ENCODE measurements at regions not wholly inside any gene's neighbourhood (a gene's known extent, or its start where the extent isn't known, plus 50 kb on each side); places are given as distances from the start of the nearest gene placed in this dataset.
"Not testable (repeated sequence)": the region's sequence is repeated elsewhere in the genome, so short reads cannot be mapped to it uniquely, and the experiment has no call there.

DNA sequence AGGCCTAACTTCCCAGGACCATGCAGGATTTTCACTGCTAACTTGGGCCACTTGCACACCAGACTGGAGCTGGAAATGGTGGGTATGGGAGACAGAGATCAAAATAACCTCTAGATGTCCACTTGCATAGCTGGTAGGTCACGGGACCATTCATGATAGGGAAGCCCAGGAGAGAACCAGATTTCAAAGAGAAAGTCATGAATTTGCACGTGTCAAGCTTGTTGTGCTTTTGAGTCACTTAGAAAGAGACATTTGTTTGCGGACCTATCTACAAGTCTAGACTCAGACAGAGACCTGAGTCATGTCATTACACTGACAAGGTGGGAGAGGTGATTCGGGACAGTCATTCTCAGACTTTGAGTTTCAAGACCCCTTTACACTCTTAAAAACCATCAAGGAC, 704.1 kb downstream of the DTWD2 start:
- DNase-seq (ENCODE audit: low read depth, low spot score), result not testable (repeated sequence)

DNA sequence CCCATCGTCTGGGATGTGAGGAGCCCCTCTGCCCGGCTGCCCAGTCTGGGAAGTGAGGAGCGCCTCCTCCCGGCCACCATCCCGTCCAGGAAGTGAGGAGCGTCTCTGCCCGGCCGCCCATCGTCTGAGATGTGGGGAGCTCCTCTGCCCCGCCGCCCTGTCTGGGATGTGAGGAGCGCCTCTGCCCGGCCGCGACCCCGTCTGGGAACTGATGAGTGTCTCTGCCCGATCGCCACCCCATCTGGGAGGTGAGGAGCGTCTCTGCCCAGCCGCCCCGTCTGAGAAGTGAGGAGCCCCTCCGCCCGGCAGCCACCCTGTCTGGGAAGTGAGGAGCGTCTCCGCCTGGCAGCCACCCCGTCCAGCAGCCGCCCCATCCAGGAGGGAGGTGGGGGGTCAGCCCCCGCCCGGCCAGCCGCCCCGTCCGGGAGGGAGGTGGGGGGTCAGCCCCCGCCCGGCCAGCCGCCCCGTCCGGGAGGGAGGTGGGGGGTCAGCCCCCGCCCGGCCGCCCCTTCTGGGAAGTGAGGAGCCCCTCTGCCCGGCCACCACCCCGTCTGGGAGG, 705.8 kb downstream of the DTWD2 start:
- DNase-seq (ENCODE audit: low read depth, low spot score), result not testable (repeated sequence)

DNA sequence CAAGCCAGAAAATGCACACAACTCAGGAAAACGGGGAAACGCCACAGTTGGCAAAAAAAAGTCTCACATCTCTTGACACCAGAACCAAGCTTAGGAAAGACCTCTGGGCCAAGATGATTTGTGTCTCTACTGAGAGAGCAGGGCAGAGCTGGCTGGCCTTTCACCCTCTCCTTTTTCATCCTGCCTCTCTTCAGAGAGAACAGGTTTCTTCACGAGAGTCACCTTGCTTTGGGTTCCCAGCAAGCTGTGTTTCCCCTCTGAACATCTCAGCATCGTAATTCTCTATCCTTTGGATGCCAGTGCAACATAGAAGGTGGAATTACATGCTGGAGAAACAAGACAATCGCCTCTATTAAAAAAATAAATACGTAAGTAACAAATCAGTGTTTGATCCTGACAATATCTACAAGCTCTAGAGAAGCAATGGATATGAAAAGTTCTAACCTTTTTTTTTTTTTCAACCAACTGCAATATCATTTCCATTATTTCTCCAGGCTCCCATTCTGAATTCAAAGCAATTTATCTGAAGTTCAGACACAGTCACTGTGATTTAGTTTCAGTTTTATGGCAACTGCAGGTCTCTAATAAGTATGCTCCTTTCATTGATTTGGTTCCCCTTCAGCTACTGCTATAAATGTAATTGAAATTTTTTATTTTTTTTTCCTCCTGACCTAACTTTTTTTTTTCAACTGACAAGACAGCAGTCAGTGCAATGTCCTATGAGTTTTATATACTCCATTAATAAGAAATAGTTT, 708.6 kb downstream of the DTWD2 start:
- DNase-seq (ENCODE audit: low read depth, low spot score), result no peak

GRCh38 chr5:118270526-118270925, 717.8 kb downstream of the DTWD2 start:
- DNase-seq (ENCODE audit: low read depth, low spot score), result no peak

GRCh38 chr5:118258223-118258622, 730.1 kb downstream of the DTWD2 start:
- no peak for DNase-seq (ENCODE audit: low read depth, low spot score)

DNA sequence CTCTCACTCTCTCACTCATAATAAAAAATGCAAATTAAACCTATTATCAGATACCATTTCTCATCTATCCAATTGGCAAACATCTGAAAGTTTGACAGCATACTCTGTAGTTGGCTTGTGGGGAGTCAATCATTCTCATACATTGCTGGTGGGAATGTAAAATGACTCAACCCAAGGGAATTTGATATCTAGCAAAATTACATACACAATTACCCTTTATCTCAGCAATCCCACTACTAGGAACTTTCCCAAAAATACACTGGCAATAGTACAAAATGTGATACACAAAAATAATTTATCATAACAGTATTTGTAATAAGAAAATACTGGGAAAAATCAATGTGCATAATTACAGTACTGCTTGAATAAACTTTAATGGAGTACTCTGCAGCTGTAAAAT, 731.3 kb downstream of the DTWD2 start:
- no peak for DNase-seq (ENCODE audit: low read depth, low spot score)

- DNase-seq (ENCODE audit: low read depth, low spot score), result no peak
Measured at GRCh38 chr5:118253225-118254061, 734.9 kb downstream of the DTWD2 start.

GRCh38 chr5:118249386-118249785, 739.0 kb downstream of the DTWD2 start:
- no peak for DNase-seq (ENCODE audit: low read depth, low spot score)

- no peak for DNase-seq (ENCODE audit: low read depth, low spot score)
Measured at GRCh38 chr5:118247458-118247857, 740.9 kb downstream of the DTWD2 start.

- DNase-seq (ENCODE audit: low read depth, low spot score), result no peak
Measured at GRCh38 chr5:118243613-118244012, 744.7 kb downstream of the DTWD2 start.

DNA sequence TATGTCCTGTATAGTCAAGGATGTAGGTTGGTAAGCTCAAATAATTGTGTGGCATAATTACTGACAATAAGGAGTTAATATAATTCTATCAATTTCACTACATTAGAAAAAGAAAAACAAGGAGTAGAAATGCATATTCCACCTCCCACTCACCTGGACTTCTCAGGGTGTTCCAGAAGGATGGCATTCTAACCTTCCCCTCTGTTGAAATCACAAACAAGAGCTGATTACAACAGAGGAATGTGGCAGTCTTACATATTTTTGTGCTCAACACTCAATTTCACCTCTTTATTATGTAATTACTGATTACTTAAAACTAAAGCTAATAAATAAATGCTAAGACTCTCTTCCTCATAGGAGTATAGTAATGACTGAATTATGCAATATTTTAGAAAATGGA, 745.3 kb downstream of the DTWD2 start:
- DNase-seq (ENCODE audit: low read depth, low spot score), result no peak

DNA sequence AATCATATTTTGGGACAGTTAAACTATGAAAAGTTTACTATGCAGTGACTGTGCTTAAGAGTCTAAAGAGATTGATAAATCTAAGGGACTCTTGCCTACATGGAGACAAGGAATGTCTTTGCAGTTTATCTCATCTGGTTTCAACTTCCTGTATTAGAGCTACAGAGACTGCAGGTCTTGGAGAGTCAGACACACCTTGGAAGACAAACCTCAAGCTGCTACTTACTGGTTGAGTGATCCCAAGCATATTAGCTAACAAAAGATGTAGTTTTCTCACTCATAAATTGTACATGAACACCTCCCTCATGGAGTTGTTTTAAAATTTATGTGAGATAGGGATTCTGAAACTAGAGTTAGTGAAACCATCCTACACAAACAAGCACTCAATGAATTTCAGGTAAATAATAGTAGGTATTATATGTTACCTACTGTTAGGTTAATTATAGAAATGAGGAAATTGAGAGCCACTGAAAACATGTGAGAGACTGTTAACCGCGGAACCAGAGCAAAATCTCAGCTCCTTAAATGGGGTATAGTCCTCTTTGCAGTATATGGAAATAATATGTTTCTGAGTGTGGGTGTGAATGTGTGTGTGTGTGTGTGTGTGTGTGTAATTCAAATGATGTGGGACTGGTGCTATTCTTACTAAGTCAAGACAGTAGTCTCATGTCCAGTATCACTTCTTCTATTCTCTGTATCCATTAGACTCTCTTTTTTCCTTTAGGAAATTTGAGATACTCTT, 752.1 kb downstream of the DTWD2 start:
- no peak for DNase-seq (ENCODE audit: low read depth, low spot score)

- no peak for DNase-seq (ENCODE audit: low read depth, low spot score)
Measured at GRCh38 chr5:118233606-118234005, 754.7 kb downstream of the DTWD2 start.

DNA sequence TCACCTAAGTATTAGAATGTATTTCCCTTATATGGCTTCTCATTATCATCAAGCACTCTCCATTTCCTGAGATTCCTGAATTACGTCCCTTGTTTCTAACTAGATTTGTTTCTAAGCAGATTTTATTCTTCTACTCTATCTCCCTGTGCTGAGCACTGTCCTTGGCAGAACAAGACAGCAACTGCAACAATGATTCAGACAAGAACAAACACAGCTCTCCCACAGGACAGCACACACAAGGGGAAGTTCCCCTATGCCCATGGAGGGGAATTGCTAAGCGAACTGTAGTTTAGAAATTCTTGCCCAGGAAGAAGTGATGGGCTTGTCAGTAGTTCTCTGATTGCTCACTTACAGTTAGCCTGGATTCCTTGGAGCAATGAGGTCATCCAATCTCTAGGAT, 759.9 kb downstream of the DTWD2 start:
- no peak for DNase-seq (ENCODE audit: low read depth, low spot score)

- no peak for DNase-seq (ENCODE audit: low read depth, low spot score)
Measured at GRCh38 chr5:118224546-118224945, 763.8 kb downstream of the DTWD2 start.

DNA sequence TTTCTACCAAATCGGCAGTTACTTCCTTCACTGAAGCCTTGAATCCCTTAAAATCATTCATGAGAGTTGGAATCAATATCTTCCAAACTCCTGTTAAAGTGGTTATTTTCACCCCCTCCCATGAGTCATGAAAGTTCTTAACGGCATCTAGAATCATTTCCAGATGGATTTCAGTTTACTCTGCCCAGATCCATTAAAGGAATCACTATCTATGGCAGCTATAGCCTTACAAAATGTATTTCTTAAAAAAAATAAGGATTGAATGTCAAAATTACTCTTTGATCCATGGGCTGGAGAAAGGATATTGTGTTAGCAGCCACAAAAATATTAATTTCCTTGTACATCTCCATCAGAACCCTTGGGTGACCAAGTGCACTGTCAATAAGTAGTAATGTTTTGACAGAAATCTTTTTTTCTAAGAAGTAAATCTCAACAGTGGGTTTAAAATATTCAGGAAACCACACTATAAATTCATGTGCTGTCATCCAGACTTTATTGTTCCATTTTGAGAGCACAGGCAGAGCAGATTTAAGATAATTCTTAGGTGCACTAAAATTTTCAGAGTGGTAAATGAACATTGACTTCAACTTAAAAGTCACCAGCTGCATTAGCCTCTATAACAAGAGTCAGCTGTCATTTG, 767.7 kb downstream of the DTWD2 start:
- no peak for DNase-seq (ENCODE audit: low read depth, low spot score)

- DNase-seq (ENCODE audit: low read depth, low spot score), result no peak
Measured at GRCh38 chr5:118211606-118212005, 776.7 kb downstream of the DTWD2 start.

DNA sequence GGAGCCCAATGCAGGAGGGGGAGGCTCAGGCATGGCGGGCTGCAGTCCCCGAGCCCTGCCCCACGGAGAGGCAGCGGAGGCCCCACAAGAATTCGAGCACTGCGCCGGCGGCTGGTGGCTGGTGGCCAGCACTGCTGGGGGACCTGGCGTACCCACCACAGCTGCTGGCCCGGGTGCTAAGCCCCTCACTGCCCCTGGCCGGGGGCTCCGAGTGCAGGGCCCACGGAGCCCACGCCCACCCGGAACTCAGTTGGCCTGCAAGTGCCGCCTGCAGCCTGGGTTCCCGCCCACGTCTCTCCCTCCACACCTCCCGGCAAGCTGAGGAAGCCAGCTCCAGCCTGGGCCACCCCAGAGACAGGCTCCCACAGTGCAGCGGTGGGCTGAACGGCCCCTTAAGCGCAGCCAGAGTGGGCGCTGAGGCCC, 780.3 kb downstream of the DTWD2 start:
- no peak for DNase-seq (ENCODE audit: low read depth, low spot score)

DNA sequence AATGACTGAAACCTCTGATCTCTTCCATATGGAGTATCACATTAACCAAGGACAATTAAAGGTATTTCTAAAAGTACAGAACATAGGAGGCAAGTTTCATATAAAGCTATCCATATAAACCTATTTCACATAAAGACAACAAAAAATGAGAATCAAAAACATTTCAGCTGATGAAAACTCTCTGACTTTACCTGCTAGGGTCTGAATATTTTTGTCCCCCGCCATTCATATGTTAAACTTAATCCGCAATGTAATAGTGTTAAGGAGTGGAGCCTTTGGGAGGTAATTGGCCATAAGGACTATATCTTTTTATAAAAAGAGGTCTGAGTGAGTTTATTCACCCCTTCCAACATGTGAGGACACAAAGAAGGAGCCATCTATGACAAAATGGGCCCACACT, 788.5 kb downstream of the DTWD2 start:
- DNase-seq (ENCODE audit: low read depth, low spot score), result no peak

GRCh38 chr5:118196229-118196628, 792.1 kb downstream of the DTWD2 start:
- no peak for DNase-seq (ENCODE audit: low read depth, low spot score)

GRCh38 chr5:118195211-118195610, 793.1 kb downstream of the DTWD2 start:
- no peak for DNase-seq (ENCODE audit: low read depth, low spot score)

All from activated naive CD8-positive, alpha-beta T cell treated with anti-CD3 and anti-CD28 coated beads, Interleukin-2, amount 50 U/mL, for 16 hours (primary cell).